ENCODE measurements at regions not wholly inside any gene's neighbourhood (a gene's known extent, or its start where the extent isn't known, plus 50 kb on each side); places are given as distances from the start of the nearest gene placed in this dataset.

- TF ChIP-seq CTCF (IDR thresholded peaks at IDR 0.05; ENCODE audit: low read depth, low read length), result no peak
- TF ChIP-seq MYC (IDR thresholded peaks at IDR 0.05; ENCODE audit: low read depth, low read length), result no peak
Observed at GRCh38 chr15:37789881-37790280, 144.6 kb upstream of the TMCO5A start.

Data from NB4 (cell line).